ENCODE measurements at regions not wholly inside any gene's neighbourhood (a gene's known extent, or its start where the extent isn't known, plus 50 kb on each side); places are given as distances from the start of the nearest gene placed in this dataset.

DNA sequence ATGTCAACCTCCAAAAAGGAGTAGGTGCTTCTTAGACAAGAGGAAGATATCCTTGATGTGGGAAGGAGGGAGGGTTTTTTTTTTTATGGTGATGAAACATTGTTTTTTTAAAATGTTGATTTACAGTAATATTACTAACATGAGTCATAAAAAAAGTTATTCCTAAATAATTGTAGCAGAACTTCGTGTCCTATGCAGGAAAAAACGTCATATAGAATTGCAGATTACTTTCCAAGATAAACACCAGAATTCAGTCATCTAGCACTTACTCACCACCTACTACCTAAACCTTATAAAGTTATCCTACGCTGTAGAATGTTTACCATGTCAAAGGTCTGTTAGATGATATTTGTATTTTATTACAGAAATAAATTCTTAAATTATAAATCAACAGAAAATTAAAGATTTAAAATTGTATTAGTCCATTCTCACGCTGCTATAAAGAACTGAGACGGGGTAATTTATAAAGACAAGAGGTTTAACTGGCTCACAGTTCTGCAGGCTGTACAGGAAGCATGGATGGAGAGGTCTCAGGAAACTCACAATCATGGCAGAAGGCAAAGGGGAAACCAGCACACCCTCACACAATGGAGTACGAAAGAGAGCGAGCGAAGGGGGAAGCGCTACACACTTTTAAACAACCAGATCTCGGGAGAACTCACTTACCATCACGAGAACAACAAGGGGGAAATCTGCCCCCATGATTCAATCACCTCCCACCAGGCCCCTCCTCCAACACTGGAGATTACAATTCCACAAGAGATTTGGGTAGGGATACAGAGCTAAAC is 105.2 kb upstream of the NEBL start:
- DNase-seq: no peak

DNA sequence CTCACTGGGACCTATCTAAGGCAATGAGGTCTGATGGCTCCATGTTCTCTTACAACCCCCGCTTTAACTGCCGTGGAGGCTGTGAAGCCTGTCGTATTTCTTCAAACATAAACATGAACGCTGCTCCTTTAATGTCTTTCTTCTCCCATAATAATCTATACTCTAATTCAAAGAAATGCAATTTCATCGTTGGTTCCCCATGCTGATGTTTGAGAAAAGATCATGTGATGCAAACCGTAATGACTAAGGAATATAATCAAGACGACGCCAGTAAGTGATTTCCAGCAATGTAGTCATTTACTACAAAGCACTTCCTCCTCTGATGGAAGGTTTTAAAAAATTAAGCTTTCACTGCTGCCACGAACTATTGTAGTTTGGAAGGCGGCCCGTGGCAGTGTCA is 102.6 kb upstream of the NEBL start:
- no peak for DNase-seq

DNA sequence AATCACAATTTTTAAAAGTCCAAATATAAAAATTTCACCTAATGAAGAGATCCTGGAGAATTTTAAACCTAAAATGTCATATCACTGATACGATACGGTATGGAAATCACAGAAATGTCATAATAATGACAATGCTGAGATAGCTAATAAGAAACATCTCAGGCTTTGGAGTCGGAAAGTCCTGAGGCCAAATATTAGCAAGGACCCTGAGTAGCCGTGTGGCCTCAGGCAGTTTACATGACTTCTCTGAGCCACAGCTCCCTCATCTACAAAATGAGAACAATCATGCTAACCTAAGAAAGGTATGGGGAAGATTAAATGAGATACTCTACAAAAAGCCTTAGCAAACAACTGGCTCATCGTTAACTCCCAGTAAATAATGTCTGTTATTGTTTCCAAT is 100.9 kb upstream of the NEBL start:
- no peak for DNase-seq

DNA sequence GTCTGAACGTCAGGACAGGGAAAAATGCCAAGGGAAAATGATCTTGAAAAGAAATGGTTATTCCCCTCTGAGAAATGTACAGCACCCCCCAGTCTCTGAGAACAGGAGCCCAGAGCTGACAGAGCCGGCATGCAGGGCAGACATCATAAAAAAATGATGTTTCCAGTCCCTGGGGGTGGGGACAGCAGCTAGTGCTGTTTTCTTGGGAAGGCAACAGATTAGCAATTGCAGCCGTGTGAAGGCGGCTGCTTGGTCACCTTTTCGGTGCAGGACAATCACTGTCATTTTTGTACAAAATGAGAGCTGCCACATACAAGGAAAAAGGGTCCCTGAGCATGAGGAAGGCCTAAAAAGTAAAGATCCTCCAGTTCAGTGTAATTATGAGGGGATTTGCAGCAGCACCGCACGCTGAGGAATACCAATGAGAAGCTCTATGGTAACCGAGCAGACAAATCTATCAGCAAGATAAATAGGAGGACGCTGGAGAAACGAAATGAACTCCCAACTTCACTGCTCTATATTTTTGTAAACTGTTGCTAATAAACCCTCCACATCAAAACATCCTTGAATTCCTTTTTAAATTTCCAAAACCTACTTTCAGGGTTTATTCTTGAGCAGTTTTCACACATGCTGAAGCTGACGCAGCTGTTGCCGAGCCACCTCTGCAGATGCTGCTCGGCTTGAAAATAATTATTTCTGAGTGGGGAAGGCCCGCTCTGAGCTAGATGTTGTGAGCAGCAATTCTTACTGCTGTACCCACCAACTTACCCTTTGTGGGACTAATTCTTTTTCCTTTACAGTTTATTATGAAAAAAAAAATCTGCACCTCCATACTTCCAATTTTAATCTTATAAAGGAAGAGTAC is 98.2 kb upstream of the NEBL start:
- no peak for DNase-seq

DNA sequence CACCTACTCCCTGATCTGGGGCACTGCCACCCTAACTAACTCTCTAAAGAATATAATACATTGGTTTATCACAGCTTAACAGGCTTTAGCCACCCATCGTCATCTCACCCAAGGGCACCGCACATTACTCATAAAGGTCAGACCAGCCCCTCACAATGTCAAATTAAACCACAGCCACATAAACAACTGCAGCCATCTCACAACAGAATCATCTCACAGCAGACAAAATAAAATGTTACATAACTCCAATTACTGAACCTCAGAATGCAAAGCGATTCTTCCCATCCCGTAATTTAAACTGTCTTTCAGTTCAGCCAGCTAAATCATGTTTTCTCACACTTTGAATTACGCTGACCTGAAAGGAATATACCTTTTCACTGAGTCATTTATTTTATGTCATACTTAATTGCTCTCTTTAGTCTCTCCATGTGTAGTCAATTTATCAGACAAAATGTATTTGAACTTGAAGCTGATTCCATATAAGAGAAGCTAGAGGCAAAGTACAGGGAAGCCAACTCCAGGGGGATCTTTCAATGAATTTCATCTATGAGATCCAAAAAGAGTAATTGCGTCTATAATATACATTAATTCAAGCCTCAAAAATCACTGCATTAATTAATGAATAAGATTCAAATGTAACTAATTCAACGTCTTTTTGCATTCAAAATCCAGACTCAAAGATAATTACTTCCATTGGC is 96.9 kb upstream of the NEBL start:
- no peak for DNase-seq

DNA sequence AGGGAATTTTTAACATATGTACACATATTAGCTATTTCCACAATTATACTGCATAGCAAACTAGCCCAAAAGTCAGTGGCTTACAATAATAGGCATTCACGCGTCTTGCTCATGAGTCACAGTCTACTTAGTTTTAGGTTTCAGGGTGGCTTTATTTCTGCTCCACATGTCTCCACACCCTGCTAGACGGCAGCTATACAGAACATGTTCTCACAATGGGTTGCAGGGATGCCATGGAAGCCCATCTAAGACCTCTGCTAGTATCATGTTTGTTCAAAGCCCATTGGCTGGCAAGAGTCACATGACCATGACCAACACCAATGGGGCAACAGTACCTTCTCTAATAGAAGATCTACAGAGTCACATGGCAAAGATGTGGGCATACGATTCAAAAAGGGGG is 96.3 kb upstream of the NEBL start:
- no peak for DNase-seq

DNA sequence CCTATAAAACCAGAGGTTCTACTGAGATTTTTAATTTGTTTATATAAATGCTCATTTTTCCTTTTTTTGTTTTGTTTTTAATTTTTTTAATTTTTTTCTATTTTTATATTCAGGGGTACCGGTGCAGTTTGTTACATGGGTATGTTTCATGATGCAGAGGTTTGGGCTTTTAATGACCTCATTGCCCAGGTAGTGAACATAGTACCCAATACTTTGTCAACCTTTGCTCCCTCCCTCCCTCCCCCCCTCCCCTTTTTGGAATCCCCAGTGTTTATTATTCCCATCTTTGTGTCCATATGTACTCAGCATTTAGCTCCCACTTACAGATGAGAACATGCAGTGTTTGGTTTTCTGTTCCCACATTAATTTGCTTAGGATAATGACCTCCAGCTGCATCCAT is 94.4 kb upstream of the NEBL start:
- no peak for DNase-seq

DNA sequence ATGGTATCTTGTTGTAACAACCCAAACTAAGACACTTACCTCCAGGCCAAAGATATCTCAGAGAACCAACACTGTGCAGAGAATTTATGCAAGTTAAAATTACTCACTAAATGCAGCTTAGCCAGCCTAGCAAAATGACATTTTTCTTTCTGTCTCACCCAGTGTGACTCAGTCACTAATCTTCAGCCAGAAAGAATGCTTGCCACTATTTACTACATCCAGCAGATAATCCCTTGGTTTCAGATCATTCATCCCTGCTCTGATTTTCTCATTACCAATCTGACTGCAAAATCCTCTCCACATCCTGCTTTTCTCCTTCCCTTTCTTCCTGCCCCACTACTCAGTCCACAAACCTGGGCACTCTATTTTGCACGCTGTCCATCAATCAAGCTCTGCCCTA is 93.5 kb upstream of the NEBL start:
- DNase-seq: no peak

DNA sequence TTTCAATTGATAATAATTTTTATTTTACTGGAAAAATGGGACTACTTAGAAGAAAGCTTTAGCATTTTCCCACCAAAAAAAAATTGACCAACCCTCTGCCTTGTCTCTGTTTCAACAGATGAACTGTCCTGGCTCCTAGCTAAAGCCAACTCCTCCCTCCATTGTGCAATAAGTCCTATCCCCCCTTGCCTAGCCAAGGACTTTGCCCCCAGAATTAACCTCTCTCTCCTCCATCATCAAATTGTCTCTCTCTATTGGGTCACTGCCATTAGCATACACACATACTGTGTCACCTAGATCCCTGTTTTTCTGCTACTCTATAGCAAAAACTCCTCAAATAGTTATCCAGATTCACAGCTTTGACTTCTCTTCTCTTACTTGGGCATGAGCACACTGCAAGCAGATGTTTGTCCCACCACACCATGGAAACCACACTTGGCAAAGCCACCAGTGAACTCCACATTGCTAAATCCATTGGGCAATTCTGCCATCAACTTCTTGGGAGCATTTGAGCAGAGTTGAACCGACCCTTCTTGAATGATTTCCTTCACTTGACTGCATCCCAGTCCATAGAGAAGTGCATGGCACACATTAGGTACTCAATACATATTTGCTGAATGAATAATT is 91.4 kb upstream of the NEBL start:
- no peak for DNase-seq

DNA sequence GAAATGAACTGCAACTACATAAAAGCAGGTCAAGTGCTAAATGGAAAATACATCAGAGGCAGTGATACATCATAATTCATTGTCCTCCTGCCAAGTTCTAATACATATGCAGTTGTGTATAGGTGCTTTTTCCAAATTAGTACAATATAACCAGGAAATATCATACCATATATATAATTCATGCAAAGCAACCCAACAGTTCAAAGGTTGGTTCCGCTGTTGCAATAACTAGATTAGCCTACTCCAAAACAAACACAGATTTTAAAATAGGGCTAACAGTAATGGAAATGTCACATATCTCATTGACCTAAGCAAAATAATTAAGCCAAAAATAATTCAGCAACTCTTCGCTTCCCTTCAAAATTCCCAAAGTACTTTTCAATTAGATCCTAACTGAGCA is 88.9 kb upstream of the NEBL start:
- no peak for DNase-seq

DNA sequence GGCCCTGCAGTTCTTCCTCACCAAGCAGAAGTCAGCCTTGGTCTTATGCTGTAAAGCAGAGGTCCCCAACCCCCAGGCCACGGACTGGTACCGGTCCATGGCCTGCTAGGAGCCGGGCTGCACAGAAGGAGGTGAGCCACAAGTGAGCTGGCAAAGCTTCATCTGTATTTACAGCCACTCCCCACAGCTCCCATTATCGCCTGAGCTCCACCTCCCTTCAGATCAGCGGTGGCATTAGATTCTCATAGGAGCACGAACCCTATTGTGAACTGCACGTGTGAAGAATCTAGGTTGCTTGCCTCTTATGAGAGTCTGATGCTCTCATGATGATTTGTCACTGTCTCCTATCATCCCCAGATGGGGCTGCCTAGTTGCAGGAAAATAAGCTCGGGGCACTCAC is 87.6 kb upstream of the NEBL start:
- no peak for DNase-seq

DNA sequence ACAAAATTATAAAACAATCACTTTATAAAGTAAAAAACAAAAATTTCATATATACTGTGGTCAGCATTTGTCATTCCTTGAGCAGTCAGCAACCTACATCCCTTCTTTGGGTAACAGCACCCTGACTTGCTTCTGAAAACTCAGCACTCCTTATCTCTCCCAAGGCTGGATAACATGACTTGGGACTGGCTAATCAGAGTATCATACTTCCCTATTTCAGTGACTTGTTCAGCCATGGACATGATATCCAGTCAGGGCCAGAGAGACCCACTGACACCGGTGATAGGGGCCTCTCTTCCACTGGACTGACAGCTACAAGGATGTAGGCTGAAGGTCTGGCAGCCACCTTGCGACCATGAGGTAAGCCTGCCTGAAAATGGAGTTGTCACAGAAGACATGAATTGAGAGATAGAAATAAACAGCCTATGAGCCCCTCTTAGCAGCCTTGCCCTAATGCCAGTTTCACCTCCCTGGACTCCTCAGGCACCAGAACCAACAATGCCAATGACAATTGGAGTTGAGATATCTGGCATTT is 84.4 kb upstream of the NEBL start:
- DNase-seq: no peak

DNA sequence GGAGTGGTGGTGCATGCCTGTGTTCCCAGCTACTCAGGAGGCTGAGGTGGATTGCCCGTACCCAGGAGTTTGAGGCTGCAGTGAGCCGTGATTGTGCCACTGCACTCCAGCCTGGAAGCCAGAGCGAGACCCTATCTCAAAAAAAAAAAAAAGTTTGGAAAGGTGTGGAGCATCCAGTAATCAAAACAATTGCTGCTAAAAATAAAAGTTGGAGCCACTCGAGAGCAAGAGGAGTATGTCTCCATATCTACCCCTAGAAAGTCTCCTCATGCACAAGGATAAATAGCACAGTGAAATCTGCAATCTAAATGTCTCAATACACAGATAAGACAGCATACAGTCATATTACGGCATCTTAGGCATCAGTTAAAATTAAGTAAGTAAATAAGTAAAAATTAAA is 81.5 kb upstream of the NEBL start:
- no peak for DNase-seq

DNA sequence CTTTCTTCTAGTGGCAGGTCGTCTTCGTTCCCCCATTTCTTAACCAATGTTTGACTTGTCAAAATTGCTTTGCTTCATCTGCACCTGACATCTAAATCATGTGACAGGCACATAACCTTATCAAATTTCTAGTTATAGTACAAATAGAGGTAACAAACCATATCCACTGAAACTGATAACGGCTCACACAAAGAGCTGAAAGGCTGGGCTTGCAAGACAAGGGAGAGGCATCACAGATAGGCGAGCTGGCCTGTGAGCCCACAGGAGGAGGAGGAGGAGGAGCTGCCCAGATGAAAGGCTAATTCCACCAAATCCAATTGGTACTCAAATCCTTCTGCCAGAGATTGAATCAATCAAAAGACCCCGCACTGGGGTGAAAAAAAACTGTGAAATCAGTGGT is 80.2 kb upstream of the NEBL start:
- DNase-seq: no peak

DNA sequence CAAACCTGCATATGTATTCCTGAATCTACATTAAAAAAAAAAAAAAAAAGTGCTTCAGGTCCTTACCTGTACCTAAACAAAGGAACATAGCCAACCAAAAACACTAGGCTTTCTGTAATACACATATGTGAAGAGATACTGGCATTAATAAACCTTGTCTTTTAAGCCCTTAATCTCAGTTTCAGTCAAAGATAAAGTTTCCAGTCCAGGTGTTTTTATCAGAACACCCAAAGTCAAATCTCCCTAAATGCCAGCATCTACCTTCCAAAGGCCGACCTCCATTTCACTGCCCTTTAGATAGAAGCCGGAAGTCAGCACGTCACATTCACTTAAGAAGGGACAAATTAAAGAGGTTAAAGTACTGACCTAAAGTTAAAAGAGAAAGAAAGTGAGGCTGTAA is 79.8 kb upstream of the NEBL start:
- DNase-seq: no peak

DNA sequence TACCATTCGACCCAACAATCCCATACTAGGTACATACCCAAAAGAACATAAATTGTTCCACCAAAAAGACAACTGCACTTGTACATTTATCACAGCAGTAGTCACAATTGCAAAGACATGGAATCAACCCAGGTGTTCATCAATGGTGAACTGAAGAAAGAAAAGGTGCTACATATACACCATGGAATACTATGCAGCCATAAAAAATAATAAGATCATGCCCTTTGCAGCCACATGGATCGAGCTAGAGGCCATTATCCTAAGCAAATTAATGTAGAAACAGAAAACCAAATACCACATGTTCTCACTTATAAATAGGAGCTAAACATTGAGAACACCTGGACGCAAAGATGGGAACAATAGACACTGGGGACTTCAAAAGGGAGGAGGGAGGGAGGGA is 79.3 kb upstream of the NEBL start:
- no peak for DNase-seq

DNA sequence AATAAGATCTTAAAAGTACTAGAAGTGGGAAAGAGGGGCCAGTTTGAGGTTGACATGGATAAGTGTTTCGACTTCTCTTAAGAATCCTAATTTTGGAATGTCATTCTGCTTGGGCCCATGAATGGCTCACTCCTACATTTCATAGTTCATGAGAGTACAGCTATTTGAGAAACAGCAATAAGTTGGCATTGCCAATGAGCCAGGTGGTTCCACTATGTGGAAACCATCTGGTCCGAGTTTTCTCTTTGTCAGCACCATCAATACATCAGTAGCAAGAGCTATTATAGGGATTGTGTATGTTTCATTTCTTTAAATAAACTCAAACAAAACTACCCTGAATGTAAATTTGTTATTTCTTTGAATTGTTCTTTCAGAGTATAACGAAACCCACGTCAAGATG is 78.1 kb upstream of the NEBL start:
- DNase-seq: no peak

DNA sequence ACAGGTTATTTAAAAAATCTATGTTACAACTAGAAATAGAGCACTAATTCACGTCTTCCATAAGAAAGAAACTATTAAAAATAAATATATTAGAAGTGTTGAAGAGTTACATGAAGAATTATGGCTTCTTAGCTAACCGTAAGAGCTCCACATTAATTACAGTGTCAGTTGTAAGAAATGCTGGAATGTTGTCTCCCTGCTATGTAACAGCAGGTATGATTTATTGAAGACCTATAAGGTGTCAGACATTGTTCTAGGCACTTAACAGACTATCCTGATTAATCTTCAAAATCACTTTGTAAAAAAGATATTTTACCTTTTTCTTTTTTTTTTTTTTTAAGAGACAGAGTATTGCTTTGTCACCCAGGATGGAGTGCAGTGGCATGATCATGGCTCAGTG is 75.8 kb upstream of the NEBL start:
- DNase-seq: no peak

DNA sequence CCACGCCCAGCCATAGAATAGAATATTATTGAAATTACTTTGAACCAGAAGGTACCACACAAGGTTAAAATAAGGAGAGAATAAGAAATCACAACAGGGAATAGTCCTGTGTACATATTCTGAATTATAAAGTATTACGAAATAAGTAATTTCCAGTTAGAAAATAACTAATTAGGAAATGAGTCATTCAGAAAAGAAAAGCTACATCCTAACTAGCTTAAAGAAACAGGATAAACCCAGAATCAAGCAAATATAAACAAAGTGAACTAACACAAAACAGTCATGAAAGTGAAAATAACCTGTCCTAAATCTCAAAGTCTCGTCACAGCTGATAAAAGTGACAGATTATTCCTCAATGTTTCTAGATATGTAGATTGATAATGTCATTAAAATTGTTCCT is 74.8 kb upstream of the NEBL start:
- no peak for DNase-seq

DNA sequence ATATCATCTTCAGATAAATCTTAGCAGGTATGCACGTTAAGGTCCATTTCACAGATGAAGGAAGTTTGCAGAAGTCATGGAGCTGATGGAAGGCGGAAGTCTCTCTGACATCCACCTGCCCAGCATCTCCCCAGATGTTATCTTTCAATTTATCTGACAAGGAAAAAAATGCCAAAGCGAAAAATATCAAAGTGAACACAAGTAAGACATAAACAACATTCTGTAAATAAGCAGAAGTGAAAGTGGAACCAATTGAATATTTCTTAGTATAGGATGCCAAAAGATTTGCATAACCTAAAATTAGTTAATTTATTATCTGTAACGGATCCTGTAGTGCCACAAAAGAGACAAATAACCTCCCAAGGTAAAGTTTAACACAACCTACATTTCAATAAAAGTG is 73.6 kb upstream of the NEBL start:
- no peak for DNase-seq

DNA sequence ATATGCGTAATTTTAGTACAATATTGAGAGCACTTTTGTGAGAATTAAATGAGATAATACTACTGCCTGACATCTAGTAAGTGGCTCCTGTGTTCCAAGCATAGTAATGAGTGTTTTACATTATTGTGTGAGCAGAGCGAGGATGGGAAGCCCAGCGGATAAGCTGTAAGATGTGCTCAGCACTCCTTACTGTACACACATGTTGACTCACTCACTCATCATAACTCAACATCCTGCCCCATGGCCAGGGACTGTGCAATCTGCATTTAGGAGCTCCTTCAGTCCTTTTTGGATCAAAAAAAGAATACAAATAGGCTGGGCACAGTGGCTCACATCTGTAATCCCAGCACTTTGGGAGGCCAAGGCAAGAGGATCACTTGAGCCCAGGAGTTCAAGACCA is 72.9 kb upstream of the NEBL start:
- DNase-seq: no peak

DNA sequence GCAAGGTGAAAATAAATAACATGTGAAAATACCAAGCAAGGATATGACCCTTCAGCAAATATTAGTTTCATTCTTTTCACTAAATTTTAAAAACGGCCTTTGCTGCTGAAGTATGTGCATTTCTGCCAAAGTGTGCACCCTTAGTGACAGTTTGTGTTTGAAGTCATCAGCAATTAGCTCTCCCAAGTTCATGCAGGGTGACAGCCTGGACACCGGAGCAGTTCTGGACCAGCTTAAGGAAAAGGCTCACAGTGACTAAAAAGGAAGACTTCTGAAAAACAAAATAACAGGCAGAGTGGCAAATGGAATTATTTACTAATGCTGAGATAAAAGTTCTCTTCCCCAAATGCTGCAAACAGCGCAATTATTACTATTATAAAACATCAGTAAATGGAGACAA is 69.3 kb upstream of the NEBL start:
- no peak for DNase-seq

All from central memory CD4-positive, alpha-beta T cell (primary cell).